ENCODE measurements at regions not wholly inside any gene's neighbourhood (a gene's known extent, or its start where the extent isn't known, plus 50 kb on each side); places are given as distances from the start of the nearest gene placed in this dataset.
A peak's percentile ranks its signal among the peaks of the same experiment; 100 is the strongest.

DNA sequence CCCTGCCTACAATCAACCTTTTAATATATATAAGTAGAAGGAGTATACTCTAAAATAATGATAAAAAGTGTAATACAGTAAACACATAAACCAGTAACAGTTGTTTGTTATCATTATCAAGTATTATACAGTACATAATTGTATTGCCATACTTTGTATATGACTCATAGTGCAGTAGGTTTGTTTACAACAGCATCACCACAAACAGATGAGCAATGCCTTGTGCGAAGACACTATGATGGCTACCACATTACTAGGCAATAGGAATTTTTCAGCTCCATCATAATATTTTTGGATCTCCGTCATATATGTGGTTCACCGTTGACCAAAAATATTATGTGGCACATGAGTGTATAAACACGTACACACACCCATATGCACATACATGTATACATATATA lies 69.7 kb upstream of the APC start:
- in situ Hi-C loops (cut with MboI): no loop called here
- POLR2A ChIA-PET: no interaction called here

DNA sequence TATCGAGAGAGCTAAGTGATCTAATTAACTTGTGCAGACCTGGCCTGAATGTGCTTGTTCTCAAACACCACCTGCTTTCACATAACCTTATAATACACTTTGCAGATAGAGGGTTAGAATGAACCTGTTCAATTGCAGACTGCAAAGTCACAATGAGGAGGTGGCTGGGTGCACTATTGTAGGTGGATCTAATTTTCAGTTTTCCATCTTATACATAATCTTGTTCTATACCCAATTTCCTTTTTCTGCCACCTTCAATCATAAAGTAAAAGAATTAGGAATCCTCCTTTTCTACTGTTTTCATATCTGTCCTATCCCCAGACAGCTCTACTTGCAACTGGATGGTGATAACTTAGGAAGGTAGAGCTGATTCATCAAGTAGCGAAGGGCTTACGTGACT lies 68.8 kb upstream of the APC start:
- ATAC-seq (no peak), DNase-seq (ENCODE audit: extremely low read depth in 1 of 4, low spot score in 3 of 4) (no peak), FAIRE-seq (peak; percentile 46)
- no TSS peak for BruUV-seq (replicated peaks)
- CTCF ChIA-PET (ENCODE audit: low intra/inter-chr PET ratio): no interaction called here
- Histone ChIP-seq H3K79me2 (ENCODE audit: control insufficient read depth, insufficient read depth, low read length) (no peaks in the 10 kb centered on the region), H3K9me3 (replicated peaks; ENCODE audit: control insufficient read depth, insufficient read depth, low read depth, low read length) (no peaks in the 10 kb centered on the region), H4K20me1 (replicated peaks; ENCODE audit: control insufficient read depth, insufficient read depth, low read length) (no peaks in the 10 kb centered on the region), H3K9me1 (ENCODE audit: control insufficient read depth, insufficient read depth, low read length) (no peaks in the 10 kb centered on the region), H3K27me3 (ENCODE audit: control insufficient read depth in 2 of 2, insufficient read depth in 2 of 2, low read length in 2 of 2) (peaks cover 0 to 7% of the 10 kb centered on the region in 2 experiments; a peak in 4 of 5 replicates), H3K36me3 (ENCODE audit: control insufficient read depth, insufficient read depth, low read length) (no peaks in the 10 kb centered on the region), H3K4me2 (ENCODE audit: insufficient read depth, low read length) (no peak overlapping the region), H3K9ac (ENCODE audit: insufficient read depth in 1 of 2, low read depth in 2 of 2, low read length in 2 of 2) (no peak overlapping the region), H3K4me1 (replicated peaks in 1 of 2; ENCODE audit: control insufficient read depth in 2 of 2, insufficient read depth in 2 of 2, low read length in 2 of 2) (no peaks in the 10 kb centered on the region), H3K4me3 (no peak overlapping the region), H2AFZ (ENCODE audit: low read depth, low read length) (no peak overlapping the region), H3K27ac (ENCODE audit: extremely low read depth, low read depth, low read length) (no peak overlapping the region)
- in situ Hi-C loops (cut with MboI): no loop called here
- intact Hi-C loops (cut with micrococcal nuclease): loop anchor here (10.0 kb wide), 1 partner anchor 114 kb away; no protein-coding TSS in a partner anchor
- WGBS (ENCODE audit: insufficient coverage, low coverage, missing lambda C conversion rate): 23% methylated on average over 3 of the region's 3 CpGs
- TF ChIP-seq, protein P1, sequence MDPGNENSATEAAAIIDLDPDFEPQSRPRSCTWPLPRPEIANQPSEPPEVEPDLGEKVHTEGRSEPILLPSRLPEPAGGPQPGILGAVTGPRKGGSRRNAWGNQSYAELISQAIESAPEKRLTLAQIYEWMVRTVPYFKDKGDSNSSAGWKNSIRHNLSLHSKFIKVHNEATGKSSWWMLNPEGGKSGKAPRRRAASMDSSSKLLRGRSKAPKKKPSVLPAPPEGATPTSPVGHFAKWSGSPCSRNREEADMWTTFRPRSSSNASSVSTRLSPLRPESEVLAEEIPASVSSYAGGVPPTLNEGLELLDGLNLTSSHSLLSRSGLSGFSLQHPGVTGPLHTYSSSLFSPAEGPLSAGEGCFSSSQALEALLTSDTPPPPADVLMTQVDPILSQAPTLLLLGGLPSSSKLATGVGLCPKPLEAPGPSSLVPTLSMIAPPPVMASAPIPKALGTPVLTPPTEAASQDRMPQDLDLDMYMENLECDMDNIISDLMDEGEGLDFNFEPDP (CRISPR knock-in tag; IDR thresholded peaks at IDR 0.05): no peak
- TF ChIP-seq ZNF24 (IDR thresholded peaks at IDR 0.05) (no peak), FOS (IDR thresholded peaks at IDR 0.05; ENCODE audit: extremely low read depth, insufficient read length) (no peak), SNRNP70 (optimal IDR thresholded peaks at IDR 0.05; ENCODE audit: low read depth, low read length) (no peak), SRF (CRISPR knock-in tag; IDR thresholded peaks at IDR 0.05) (no peak), MTF1 (CRISPR knock-in tag; IDR thresholded peaks at IDR 0.05; ENCODE audit: borderline replicate concordance) (no peak), RFX1 (IDR thresholded peaks at IDR 0.05) (no peak), NR2C2 (CRISPR knock-in tag; IDR thresholded peaks at IDR 0.05) (no peak), NR2C2 (tag; IDR thresholded peaks at IDR 0.05) (no peak), JUND (IDR thresholded peaks at IDR 0.05; ENCODE audit: borderline replicate concordance, low read depth, low read length) (no peak), JUND (tag; IDR thresholded peaks at IDR 0.05; ENCODE audit: borderline replicate concordance, low read depth, low read length) (no peak)
- TF ChIP-seq, protein P2, sequence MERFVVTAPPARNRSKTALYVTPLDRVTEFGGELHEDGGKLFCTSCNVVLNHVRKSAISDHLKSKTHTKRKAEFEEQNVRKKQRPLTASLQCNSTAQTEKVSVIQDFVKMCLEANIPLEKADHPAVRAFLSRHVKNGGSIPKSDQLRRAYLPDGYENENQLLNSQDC (CRISPR knock-in tag; IDR thresholded peaks at IDR 0.05): no peak
- POLR2A ChIA-PET: interaction anchor here (0.9 to 1.0 kb wide), 2 partner anchors 22 to 26 kb away, joined by 3 to 4 read pairs; no protein-coding TSS in a partner anchor

More for the DNA sequence above, 69.7 kb upstream of the APC start:
- FAIRE-seq (no peak), DNase-seq (ENCODE audit: extremely low read depth in 1 of 4, low spot score in 3 of 4) (no peak), ATAC-seq (no peak)
- Histone ChIP-seq H3K4me2 (ENCODE audit: insufficient read depth, low read length) (no peak overlapping the region), H3K9ac (ENCODE audit: insufficient read depth in 1 of 2, low read depth in 2 of 2, low read length in 2 of 2) (no peak overlapping the region), H3K79me2 (ENCODE audit: control insufficient read depth, insufficient read depth, low read length) (no peaks in the 10 kb centered on the region), H3K4me3 (no peak overlapping the region), H3K27ac (ENCODE audit: extremely low read depth, low read depth, low read length) (no peak overlapping the region), H2AFZ (ENCODE audit: low read depth, low read length) (no peak overlapping the region), H3K9me1 (ENCODE audit: control insufficient read depth, insufficient read depth, low read length) (no peaks in the 10 kb centered on the region), H3K27me3 (ENCODE audit: control insufficient read depth in 2 of 2, insufficient read depth in 2 of 2, low read length in 2 of 2) (peaks cover 0 to 7% of the 10 kb centered on the region in 2 experiments; a peak in 4 of 5 replicates), H3K4me1 (replicated peaks in 1 of 2; ENCODE audit: control insufficient read depth in 2 of 2, insufficient read depth in 2 of 2, low read length in 2 of 2) (no peaks in the 10 kb centered on the region), H4K20me1 (replicated peaks; ENCODE audit: control insufficient read depth, insufficient read depth, low read length) (no peaks in the 10 kb centered on the region), H3K9me3 (replicated peaks; ENCODE audit: control insufficient read depth, insufficient read depth, low read depth, low read length) (no peaks in the 10 kb centered on the region), H3K36me3 (ENCODE audit: control insufficient read depth, insufficient read depth, low read length) (no peaks in the 10 kb centered on the region)
- 13% methylated on average over 4 of the region's 4 CpGs for WGBS (ENCODE audit: insufficient coverage, low coverage, missing lambda C conversion rate)
- CTCF ChIA-PET (ENCODE audit: low intra/inter-chr PET ratio): no interaction called here
- intact Hi-C loops (cut with micrococcal nuclease): loop anchor here (10.0 kb wide), 1 partner anchor 113 kb away; no protein-coding TSS in a partner anchor
- TF ChIP-seq FOSL1 (tag; conservative IDR thresholded peaks at IDR 0.05) (peak; percentile 44), PHF20 (IDR thresholded peaks at IDR 0.05; ENCODE audit: partially characterized antibody) (no peak), CHCHD3 (CRISPR knock-in tag; IDR thresholded peaks at IDR 0.05) (no peak)
- TF ChIP-seq, protein P3, sequence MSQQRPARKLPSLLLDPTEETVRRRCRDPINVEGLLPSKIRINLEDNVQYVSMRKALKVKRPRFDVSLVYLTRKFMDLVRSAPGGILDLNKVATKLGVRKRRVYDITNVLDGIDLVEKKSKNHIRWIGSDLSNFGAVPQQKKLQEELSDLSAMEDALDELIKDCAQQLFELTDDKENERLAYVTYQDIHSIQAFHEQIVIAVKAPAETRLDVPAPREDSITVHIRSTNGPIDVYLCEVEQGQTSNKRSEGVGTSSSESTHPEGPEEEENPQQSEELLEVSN (IDR thresholded peaks at IDR 0.05; ENCODE audit: borderline replicate concordance in 1 of 2, extremely low read depth in 1 of 2, insufficient read depth in 1 of 2, insufficient read length in 1 of 2, low read depth in 1 of 2, low read length in 1 of 2, poor library complexity in 1 of 2, severe bottlenecking in 1 of 2): no peak
- no TSS peak for BruUV-seq (replicated peaks)
